H54 (cell line): ENCODE measurements at regions not wholly inside any gene's neighbourhood (a gene's known extent, or its start where the extent isn't known, plus 50 kb on each side); places are given as distances from the start of the nearest gene placed in this dataset.

Experiments
- DNase-seq: peaks from one replicate; pipeline ENCODE4 v3.0.0; 2011; ENCODE audit warnings: low spot score, mixed read lengths; ENCODE audit not compliant: insufficient read length
- FAIRE-seq: peaks from 3 replicates; lab custom pipeline; 2011; peaks lifted over from hg19 to GRCh38; lab: Jason Lieb, UNC
- POLR2A ChIP-seq: IDR thresholded peaks from 2 replicates; pipeline ENCODE4 v1.6.1; 2011; ENCODE audit warnings: low read depth, mild to moderate bottlenecking, low read length

DNA sequence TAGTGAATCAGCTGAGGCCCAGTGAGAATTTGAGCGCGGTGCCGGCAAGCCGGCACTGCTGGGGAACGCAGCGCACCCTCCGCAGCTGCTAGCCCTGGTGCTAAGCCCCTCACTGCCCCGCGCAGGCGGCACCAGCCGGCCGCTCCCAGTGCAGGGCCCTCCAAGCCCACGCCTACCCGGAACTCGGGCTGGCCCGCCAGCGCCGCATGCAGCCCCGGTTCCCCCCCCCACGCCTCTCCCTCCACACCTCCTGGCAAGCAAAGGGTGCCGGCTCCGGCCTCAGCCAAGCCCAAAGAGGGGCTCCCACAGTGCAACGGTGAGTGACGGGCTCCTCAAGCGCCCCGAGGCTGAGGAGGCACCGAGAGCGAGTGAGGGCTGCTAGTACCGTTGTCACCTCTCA is 54.5 kb upstream of the VASH1 start:
- DNase-seq (no peak), FAIRE-seq (no peak)
- TF ChIP-seq POLR2A, result no peak

DNA sequence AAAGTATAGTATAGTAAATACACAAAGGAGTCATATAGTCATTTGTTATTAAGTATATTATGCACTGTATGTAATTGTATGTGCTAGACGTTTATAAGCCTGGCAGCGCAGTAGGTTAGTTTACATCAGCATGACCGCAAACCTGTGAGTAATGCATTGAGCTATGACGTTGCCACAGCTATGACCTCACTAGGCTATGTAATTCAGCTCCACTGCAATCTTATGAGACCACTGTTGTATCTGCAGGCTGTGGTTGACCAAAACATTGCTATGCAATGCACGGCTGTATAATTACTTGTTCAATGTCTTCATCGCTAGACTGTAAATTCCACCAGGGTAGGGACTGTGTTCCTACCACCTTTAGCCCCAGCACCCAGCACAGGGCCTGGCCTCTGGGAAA is 53.2 kb upstream of the VASH1 start:
- no peak for FAIRE-seq
- no peak for TF ChIP-seq POLR2A
- DNase-seq, result no peak

DNA sequence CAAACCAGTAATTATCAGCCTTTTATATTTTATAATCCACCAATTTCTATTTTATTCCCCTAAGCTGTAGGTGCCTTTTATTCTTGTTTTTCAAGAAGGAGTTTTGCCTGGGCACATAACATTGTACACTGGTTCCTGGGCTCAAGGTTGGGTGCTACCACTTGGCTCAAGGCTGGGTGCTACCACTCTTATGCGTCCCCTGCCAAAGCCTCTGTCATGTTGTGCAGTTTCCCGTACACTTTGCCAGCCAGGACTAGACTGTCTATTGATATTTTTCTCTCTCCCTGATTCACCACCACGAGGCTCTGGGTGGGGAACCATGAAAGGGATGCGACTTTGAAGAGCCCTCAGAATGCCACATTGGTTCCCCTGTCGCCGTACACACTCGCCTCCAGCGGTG is 52.5 kb upstream of the VASH1 start:
- TF ChIP-seq POLR2A, result no peak
- FAIRE-seq, result no peak

DNA sequence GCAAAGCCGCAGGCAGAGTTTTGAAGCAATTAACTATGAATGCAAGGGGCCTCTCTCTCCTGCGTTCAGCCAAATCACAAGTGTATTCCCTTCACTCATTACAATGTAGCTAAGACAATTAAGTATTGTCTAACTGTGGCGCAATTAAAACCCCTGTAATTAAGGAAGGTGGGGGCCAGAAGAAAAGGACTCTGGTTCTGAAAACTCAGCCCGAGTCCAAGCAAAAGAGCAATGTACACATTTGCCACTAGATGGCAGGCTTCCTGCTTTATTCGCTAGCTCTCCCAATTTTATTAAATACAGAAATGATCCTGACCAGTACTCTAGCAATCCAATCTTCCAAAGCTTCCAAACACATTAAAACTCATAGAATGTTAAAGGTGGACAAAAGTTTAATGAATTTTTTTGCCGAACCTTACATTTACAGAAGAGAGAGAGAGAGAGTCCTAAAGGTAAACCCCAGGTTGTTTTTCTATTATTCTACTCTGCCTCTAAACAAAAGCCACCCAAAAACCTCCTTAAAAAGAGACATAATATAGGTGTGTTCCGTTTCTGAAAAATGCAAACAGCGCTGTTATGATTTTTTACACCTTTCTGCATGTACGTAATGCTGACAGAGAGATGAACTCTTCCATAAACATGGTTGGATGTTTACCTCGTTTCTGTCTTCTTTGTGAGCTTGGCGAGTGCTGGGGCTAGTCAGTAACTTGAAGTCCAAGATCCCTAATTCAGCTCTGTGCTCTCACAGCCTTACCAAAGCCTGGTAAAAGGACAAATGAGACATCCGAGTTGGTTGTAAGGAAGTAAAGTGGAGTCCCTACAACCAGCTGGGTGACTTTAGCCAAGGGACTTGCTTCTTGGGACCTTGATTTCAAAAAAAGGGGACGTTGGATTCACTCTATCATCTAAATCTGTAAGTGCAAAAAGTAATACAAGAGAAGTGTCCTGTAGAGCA is 50.9 kb upstream of the VASH1 start:
- FAIRE-seq, result no peak
- DNase-seq, result no peak
- TF ChIP-seq POLR2A, result no peak

More for the DNA sequence above, 52.5 kb upstream of the VASH1 start:
- DNase-seq, result no peak
